ENCODE measurements at regions not wholly inside any gene's neighbourhood (a gene's known extent, or its start where the extent isn't known, plus 50 kb on each side); places are given as distances from the start of the nearest gene placed in this dataset.
"Not testable (repeated sequence)": the region's sequence is repeated elsewhere in the genome, so short reads cannot be mapped to it uniquely, and the experiment has no call there.

- DNase-seq: no peak
These were observed 273.1 kb upstream of the ARSJ start for GRCh38 chr4:114252499-114252898.

DNA sequence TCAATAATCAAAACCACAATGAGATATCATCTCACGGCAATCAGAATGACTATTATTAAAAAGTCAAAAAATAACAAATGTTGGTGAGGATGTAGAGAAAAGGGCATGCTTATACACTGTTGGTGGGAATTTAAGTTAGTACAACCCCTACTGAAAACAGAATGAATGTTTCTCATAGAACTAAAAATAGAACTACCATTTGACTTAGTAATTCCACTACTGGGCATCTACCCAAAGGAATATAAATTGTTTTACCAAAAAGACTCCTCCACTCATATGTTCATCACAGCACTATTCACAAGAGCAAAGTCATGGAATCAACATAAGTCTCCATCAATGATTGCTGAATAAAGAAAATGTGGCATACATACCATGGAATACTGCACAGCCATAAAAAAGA lies 278.1 kb upstream of the ARSJ start:
- no peak for DNase-seq

- not testable (repeated sequence) for DNase-seq
These were observed 283.0 kb upstream of the ARSJ start for GRCh38 chr4:114262421-114262820.

GRCh38 chr4:114263233-114263632 lies 283.8 kb upstream of the ARSJ start:
- peak; percentile 62 for DNase-seq

DNA sequence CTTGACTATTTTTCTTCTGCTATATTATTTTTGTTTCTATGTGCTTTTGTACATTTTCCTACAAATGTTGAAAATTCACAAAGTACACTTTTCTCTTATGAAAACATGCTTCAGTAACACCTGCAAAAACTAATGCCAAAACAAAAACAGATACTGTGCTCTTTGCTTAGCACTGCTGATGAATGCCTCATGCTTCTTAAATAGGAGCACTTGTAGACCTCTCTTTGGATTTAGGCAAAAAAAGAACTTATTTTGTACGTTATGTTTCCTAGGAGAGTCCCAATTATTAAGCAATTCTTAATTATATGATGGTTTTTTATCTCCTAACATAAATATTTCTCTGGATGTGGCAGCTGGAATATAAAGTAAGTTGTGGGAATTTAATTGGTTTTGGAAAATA lies 285.0 kb upstream of the ARSJ start:
- no peak for DNase-seq

DNA sequence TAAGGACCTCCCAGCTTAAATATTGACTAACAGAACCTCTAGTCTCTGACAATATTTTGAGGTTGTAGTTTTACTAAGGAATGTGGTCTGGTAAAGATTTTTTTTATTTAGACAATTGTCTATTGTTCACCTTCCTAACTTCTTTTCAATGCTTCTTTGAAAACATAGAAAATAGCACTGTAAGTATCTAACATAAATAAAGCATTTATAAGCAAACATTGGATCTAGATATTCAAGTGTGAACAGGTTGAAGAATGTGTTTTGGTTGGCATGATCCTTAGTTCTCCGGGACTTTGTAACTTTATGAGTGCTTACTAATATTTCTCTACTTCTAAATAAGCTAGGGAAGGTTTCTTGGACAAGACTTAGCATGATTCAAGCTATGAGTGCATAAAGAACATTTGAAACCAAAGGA lies 285.4 kb upstream of the ARSJ start:
- DNase-seq: peak; percentile 30

- DNase-seq: no peak
These were observed 285.9 kb upstream of the ARSJ start for GRCh38 chr4:114265342-114265741.

DNA sequence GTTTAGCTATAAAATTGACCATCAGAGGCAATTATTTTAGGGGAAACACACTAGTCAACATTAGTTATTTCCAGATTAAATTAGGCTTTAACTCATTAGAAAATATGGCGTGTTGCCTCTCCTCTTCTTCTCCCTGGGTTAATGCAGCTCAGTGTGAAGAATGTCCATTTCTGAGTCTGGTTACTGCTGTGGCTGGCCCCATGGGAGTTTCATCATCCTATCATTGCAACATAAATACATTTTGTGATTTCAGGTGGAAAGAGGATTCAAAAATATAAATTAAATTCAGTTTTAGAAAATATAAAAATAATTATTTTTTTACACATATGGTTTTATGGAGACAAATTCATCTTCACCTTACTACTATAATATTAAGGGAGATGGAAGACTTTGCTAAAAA lies 288.5 kb upstream of the ARSJ start:
- peak; percentile 36 for DNase-seq

GRCh38 chr4:114271031-114271430 lies 291.6 kb upstream of the ARSJ start:
- DNase-seq: no peak

GRCh38 chr4:114272226-114272625 lies 292.8 kb upstream of the ARSJ start:
- peak; percentile 97 for DNase-seq

DNA sequence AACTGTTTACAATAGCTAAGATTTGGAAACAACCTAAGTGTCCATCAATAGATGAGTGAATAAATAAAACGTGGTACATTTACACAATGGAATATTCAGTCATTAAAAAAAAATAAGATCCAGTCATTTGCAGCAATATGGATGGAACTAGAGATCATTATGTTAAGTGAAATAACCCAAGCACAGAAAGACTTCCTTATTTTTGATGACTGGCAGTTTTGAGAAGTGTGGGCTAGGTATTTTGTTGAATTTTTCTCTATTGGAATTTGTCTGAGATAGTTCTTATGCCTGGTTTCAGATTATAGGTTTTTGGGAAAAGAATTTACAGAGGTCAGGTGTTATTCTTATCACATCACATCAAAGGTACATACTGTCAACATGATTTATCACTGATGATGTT lies 293.8 kb upstream of the ARSJ start:
- no peak for DNase-seq

- peak; percentile 82 for DNase-seq
These were observed 298.2 kb upstream of the ARSJ start for GRCh38 chr4:114277690-114278089.

GRCh38 chr4:114279066-114279465 lies 299.6 kb upstream of the ARSJ start:
- no peak for DNase-seq

- DNase-seq: no peak
These were observed 300.3 kb upstream of the ARSJ start for GRCh38 chr4:114279711-114280110.

DNA sequence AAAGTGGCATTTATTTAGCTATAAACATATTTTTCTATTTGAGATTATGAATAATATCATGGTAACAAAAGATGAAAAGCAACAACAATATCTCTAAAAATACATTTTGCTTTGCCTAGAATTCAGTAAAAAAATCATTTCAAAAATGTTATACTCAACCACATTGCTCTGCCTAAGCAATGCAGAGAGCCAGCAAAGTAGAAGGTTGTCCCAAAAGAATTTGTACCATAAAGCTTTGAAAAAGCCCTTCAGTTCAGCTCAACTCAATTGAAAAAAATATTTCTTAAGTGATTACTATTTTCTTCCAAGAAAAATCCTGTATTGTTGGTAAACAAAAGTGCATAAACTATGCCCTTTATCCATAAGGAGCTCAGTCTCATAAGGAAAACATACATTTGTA lies 301.2 kb upstream of the ARSJ start:
- no peak for DNase-seq

- DNase-seq: peak; percentile 96
These were observed 301.9 kb upstream of the ARSJ start for GRCh38 chr4:114281164-114281960.

- no peak for DNase-seq
These were observed 303.5 kb upstream of the ARSJ start for GRCh38 chr4:114282937-114283336.

- no peak for DNase-seq
These were observed 305.2 kb upstream of the ARSJ start for GRCh38 chr4:114284629-114285028.

GRCh38 chr4:114286262-114286810 lies 306.9 kb upstream of the ARSJ start:
- peak; percentile 45 for DNase-seq

DNA sequence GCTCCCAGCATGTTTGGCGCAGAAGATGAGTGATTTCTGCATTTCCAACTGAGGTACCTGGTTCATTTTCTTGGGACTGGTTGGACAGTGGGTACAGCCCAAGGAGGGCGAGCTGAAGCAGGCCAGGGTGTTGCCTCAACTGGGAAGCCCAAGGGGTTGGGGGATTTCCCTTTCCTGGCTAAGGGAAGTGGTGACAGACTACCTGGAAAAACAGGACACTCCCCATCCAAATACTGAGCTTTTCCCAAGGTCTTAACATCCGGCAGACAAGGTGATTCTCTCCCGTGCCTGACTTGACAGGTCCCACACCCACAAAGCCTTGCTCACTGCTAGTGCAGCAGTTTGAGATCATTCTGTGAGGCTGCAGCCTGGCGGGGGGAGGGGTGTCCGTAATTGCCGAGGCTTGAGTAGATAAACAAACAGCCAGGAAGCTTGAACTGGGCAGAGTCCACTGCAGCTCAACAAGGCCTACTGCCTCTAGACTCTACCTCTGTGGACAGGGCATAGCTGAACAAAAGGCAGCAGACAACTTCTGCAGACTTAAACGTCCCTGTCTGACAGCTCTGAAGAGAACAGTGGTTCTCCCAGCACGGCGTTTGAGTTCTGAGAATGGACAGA lies 307.7 kb upstream of the ARSJ start:
- no peak for DNase-seq

- no peak for DNase-seq
These were observed 302.5 kb upstream of the UGT8 start for GRCh38 chr4:114296126-114296525.

DNA sequence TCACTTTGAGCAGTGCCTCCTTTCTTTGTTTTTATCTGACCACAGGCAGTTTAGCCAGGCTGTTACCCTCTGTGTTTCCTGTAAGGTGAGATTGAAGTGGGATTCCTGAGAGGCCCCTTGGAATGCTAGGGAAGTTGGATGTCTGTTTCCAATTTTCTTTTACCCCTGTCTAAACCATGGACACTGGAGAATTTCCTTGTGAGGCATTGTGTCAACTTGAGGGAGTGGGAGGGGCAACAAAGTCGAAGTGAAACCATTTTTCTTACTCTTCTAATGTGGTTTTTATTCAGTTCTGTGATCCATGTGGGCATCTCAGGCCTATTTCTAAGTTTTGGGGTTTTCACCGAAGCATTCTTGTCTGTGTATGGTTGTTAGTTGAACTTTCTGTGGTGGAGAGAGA lies 296.1 kb upstream of the UGT8 start:
- DNase-seq: peak; percentile 68

DNA sequence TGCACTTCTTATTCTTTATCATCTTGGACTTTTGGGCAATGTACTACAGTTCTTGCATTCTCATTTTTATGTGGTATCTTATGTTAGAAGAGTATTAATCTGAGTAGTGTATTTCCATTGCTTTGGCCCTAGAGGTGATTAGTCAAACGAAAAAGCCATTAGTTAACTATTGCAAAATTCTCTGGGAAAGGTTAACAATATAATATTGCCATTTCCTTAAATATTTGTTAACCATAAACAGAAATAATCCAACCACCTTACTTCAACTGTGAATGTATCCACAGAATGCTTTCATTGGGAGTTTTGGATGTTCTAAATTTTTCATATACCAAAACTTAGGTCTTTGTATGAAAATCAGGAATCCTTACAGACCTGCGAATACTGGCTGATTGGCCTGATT lies 294.6 kb upstream of the UGT8 start:
- no peak for DNase-seq

DNA sequence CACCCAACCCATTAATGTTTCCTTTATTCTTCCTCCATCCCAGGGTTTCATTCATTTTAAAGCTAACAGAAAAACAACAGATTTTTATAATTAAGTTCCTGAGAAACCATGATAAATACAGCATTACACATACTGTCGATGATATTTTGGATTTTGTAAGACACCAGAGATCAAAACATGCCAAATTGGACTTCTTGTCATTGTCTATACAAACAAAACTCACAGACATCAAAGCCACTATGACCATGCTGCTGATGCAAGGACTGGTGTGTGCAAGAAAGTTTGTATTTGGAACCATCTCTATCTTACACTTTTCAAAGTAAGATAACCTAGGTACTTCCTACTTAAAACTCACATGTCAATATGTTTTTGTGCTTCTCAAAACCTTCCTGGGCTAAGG lies 294.0 kb upstream of the UGT8 start:
- no peak for DNase-seq

Data from fibroblast of skin of right quadriceps (primary cell).